Vagina (tissue), 2 donors: ENCODE measurements at regions not wholly inside any gene's neighbourhood (a gene's known extent, or its start where the extent isn't known, plus 50 kb on each side); places are given as distances from the start of the nearest gene placed in this dataset.

Experiments
- CTCF ChIP-seq, 3 experiments: fragments of 450-650 bp in 2 of 3; fragments of 200-600 bp in 1 of 3; sonication (generic) in 1 of 3; IDR thresholded peaks; one replicate each; pipeline ENCODE4 v1.5.1; 2017 to 2019; ENCODE audit warnings: antibody characterized with exemption in 3 of 3, mild to moderate bottlenecking in 2 of 3, moderate library complexity in 2 of 3
- POLR2A ChIP-seq, 2 donors: fragments of 450-650 bp; IDR thresholded peaks; one replicate each; pipeline ENCODE4 v1.6.1; 2017; ENCODE audit warnings: antibody characterized with exemption in 2 of 2, mild to moderate bottlenecking in 2 of 2, moderate library complexity in 2 of 2
- POLR2AphosphoS5 ChIP-seq, 2 donors: sonication (generic); formaldehyde crosslinking; IDR thresholded peaks; one replicate each; pipeline ENCODE4 v1.9.0; 2017; ENCODE audit warnings: antibody characterized with exemption in 2 of 2, mild to moderate bottlenecking in 2 of 2, low read depth in 1 of 2; ENCODE audit not compliant: insufficient read depth in 1 of 2

DNA sequence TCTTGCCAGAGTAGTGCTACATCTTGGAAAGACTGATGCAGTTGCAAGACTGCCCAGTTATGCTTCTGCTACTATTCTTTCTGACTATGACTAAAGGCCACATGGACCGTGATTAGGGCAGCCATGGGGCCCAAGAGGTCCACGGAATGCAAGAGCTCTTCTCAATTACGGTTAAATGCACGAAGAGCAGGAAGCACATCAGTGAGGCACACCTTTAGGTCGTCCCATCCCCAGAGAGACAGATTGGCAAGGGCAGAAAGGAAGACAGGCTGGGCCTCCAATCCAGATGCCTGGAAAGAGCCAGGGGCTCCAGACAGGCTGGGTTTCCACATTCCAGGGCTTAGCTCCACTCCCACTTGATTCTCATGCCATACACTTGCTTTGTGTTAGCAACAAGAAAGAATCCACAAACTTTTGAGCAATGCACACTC is 132.3 kb upstream of the SLIT3 start:
- no peak for TF ChIP-seq CTCF (IDR thresholded peaks at IDR 0.05)
- TF ChIP-seq POLR2AphosphoS5 (IDR thresholded peaks at IDR 0.05; ENCODE audit: insufficient read depth in 1 of 2, low read depth in 1 of 2): no peak
- TF ChIP-seq POLR2A (IDR thresholded peaks at IDR 0.05): no peak
